H7 (cell line): ENCODE measurements at regions not wholly inside any gene's neighbourhood (a gene's known extent, or its start where the extent isn't known, plus 50 kb on each side); places are given as distances from the start of the nearest gene placed in this dataset.
A peak's percentile ranks its signal among the peaks of the same experiment; 100 is the strongest.
"Not testable (repeated sequence)": the region's sequence is repeated elsewhere in the genome, so short reads cannot be mapped to it uniquely, and the experiment has no call there.

Experiments
- DNase-seq: peaks from one replicate; pipeline ENCODE4 v3.0.0; 2012
- H3K27me3 ChIP-seq: 2 replicates; pipeline ENCODE4 v1.6.0; 2011; ENCODE audit warnings: mild to moderate bottlenecking, low read length; ENCODE audit not compliant: control insufficient read depth, insufficient read depth
- H3K36me3 ChIP-seq: replicated peaks from 2 replicates; pipeline ENCODE4 v1.5.1; 2011; ENCODE audit warnings: low read length; ENCODE audit not compliant: control insufficient read depth, insufficient read depth
- H3K4me3 ChIP-seq: 2 replicates; pipeline ENCODE4 v1.5.1; 2011; ENCODE audit warnings: low read depth, mild to moderate bottlenecking, control low read depth, low read length, moderate library complexity; ENCODE audit not compliant: insufficient read depth

DNA sequence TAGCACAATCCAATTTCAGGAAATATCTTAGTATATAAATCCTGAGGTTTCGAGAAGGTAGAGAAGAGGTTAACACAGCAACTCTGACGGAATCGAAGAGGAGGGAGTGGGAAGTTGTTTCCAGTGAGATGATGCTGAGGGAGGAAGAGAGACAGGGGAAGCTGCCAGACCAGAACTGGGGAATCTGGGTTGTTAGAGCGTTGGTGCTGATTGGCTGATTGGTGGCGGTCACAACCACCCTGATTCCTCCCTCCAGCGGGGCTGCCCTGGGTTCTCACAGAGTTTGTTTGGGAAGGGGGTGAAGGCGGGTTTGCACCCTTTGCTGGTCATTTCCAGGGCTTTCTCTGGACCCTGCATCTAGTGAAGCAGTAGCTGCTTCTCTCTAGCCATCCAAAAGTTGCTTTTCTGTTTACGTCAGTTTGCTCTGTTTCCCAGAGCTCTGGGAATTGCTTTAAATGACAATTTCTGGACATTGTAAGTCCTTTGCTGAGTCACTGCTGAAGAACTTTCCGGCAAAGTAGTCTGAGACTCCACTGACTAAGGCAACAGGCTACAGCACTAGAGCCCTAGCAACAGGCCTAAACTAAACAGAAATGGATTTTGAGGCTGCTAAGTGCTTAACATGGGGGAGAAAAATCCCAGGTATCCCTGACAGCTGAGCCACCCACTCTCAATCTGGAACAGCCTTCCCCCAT lies 90.1 kb downstream of the TENT5C start:
- no peaks in the 10 kb centered on the region for H3K27me3 ChIP-seq
- H3K4me3 ChIP-seq: no peak overlapping the region
- no peaks in the 10 kb centered on the region for H3K36me3 ChIP-seq
- DNase-seq: no peak

DNA sequence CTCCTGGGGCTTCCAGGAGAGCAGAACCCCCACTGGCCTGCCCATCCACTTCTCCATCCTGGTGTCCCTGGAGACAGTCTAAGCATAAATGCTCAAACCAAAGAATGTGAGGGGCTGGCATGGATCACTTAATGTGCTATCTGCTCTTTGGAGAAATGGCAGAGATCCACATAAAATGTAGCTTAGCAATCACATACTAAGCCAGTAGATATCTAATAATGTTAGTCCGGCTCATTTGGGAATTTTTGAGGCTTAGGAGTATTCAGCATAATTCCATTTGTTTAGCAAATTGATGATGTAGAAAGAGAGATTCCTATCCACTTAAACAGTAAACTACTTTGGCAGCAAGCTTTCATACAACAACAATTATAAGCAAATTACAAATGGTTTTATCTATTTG lies 90.7 kb downstream of the TENT5C start:
- Histone ChIP-seq H3K27me3 (no peaks in the 10 kb centered on the region), H3K36me3 (no peaks in the 10 kb centered on the region), H3K4me3 (no peak overlapping the region)
- DNase-seq: no peak

DNA sequence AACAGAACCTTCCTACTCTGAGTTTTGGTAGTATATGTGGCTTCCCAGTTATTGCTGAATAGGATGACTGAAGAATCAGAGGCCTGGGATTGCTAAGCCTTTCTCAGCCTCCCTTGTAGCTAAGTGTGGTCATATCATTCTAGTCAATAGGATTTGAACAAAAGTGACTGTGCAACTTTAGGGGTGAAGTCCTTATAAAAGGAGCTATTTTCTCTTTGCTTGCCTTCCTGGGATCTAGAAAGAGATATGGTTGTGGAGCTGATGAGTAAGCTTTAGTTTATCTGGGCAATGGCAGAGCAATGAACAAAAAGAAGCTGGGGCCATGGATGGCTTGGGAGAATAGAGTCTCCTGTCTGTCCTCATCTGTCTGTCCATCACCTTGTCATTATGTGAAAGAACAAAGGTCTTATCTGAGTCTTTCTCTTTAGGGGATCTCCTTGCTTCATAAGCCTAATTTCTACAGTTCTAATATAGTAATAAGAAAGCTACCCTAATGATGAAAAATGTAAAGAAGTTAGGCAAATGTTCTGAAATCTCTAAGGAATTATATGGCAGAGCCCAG lies 91.5 kb downstream of the TENT5C start:
- DNase-seq: no peak
- no peaks in the 10 kb centered on the region for H3K36me3 ChIP-seq
- no peak overlapping the region for H3K4me3 ChIP-seq
- H3K27me3 ChIP-seq: no peaks in the 10 kb centered on the region

DNA sequence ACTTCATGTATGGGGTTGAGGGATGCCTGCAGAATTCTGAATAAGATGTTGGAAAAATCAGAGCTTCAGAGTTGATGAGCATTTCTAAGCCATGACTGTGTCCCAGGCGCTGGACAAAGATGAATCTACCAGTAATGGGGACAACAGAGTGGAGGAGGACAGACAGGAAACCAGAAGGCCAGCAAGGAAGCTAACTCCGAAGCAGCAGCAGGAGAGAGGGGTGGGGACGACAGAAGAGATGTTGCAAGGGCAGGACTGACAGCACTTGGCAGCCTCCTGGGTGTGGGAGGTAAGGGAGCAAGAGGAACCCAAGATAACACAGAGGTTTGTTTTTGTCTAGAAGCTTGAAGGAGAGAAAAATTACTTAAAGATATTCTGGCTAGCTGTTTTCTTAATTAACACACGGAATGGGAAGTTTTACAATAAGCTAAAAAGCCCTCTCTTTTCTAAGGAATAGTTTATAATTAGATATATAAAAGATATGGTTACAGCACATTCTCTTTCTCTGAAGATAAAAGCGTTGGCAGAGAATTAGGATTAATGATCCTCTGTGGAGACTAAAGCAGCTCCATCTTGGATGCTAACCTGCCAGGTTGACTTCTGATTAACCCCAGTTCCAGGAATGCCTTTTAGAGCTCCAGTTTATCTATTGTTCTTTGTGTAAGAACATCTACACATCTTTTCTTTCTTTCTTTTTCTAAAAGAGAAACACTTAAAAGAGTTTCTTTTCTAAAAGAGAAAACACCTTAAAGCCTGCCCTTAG lies 92.7 kb downstream of the TENT5C start:
- Histone ChIP-seq H3K4me3 (no peak overlapping the region), H3K27me3 (no peaks in the 10 kb centered on the region), H3K36me3 (no peaks in the 10 kb centered on the region)
- DNase-seq: no peak

DNA sequence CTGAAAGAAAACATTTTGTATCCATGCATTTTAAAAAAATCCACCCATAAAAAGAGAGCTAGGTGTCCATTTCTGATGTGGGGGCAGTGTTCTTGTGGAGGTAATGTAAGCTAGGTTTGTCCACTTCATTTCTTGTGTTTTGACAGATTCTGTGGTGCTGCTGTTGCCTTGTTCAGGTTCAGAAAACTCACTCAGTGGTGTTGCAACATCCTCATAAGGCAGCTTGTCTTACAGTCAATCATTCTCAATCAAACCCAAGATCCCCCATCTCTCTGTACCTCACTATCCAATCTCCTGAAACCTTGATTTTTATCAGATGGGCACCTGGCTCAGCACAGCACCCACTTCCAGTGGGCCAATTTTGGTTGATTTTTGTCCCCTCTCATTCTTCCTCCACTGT lies 94.1 kb downstream of the TENT5C start:
- no peaks in the 10 kb centered on the region for H3K27me3 ChIP-seq
- no peak overlapping the region for H3K4me3 ChIP-seq
- no peak for DNase-seq
- H3K36me3 ChIP-seq: no peaks in the 10 kb centered on the region

DNA sequence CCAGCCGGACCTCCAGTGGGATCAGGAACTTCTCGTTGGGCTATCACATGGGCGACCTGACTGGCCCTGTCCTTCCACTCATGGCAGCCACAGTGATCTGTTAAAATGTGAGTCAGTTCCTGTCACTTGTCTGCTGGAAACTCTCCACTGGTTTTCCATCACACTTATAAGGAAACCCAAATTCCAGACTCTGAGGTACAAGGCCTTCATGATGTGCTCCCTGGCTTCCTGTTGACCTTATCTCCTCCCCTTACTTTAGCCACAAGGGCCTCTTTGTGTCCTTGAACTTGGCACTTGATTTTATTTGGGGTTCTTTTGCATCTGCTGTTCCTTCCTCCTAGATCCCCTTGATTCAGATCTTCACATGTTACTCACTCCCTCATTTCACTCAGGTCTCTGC lies 96.8 kb downstream of the TENT5C start:
- H3K36me3 ChIP-seq: no peaks in the 10 kb centered on the region
- DNase-seq: no peak
- no peaks in the 10 kb centered on the region for H3K27me3 ChIP-seq
- H3K4me3 ChIP-seq: no peak overlapping the region

DNA sequence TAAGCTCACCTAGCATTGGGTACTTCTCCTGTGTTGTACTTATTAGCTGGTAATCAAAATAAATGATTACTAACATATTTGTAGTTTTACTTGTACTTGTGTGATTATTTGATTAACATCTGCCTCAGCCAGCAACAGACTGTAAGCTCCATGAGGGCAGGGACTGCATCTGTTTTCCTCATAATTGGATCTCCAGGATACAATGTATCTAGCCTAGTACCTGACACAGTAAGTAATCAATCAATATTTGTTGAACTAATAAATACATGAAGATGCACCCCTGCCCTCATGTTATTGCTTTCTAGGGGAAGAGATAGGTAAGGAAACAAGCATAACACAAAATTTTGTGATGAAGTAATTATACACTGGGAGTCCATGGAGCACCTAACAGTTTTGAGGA lies 101.5 kb downstream of the TENT5C start:
- Histone ChIP-seq H3K4me3 (no peak overlapping the region), H3K27me3 (no peaks in the 10 kb centered on the region; the same call in 1 of the 2 replicates), H3K36me3 (no peaks in the 10 kb centered on the region)
- no peak for DNase-seq

DNA sequence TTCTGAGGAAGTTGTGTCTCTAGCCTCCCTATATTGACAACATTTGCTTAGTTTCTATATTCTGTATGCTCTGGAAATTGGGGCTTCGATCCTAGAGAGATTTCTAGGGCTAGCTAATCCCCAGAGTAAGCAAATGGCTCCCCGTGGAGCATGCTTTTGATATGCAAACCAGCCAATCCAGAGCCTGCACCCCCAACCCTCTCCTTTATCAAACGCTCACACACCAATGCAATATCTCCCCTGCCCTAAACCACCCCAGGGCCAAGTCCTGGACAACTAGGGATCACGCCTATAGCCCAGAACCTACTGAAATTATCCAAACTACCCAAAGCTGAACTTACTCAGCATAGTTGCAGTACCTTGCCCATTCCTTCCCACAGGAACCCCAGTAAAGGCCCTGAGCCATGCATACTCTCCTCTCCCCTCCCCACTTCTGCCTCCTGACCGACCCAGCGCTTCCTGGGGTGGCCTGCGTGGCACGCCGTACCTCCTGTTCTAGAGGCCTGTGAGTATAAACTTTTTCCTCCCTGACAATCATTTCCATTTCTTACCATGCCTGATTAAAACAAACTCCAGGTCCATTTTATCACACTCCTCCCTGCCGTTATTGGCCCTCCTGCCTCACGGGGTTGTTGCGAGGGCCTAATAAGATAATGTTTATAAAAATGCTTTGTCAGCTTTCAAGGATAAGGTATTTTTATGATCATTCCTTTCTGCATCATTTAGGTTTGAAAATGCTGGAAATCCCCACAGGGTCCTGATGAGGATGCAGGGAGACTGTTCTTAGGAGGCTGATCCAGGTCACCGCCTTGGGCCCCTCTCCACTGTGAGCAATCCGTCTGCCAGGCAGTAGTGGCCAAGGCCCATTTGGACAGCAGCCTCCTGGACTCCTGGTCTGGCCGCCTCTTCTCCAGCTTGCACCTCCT lies 102.7 kb downstream of the TENT5C start:
- no peaks in the 10 kb centered on the region for H3K36me3 ChIP-seq
- no peak overlapping the region for H3K4me3 ChIP-seq
- H3K27me3 ChIP-seq: no peaks in the 10 kb centered on the region; the same call in 1 of the 2 replicates
- DNase-seq: peak; percentile 52

DNA sequence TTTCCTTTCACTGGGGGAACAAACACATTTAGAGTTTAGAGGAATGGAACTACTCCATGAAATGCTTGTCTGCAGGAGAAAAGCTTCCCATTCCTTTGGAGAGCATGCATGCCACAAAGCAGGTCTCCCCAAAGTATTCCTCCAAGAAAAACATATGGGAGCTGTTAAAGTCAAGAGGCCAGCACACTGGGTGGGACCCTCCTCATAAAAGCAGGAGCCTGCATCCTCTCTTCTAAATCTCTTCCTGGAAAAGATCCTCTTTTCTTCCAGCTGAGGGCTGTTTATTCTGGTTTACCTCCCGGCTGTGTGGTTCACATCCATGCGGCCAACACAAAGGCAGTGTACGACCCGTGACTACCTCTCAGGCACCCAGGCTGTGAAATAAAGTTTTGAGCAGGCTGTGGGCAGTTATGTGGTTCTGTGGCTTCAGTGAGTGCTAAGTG lies 103.4 kb downstream of the TENT5C start:
- H3K27me3 ChIP-seq: no peaks in the 10 kb centered on the region; the same call in 1 of the 2 replicates
- H3K4me3 ChIP-seq: no peak overlapping the region
- no peaks in the 10 kb centered on the region for H3K36me3 ChIP-seq
- no peak for DNase-seq

DNA sequence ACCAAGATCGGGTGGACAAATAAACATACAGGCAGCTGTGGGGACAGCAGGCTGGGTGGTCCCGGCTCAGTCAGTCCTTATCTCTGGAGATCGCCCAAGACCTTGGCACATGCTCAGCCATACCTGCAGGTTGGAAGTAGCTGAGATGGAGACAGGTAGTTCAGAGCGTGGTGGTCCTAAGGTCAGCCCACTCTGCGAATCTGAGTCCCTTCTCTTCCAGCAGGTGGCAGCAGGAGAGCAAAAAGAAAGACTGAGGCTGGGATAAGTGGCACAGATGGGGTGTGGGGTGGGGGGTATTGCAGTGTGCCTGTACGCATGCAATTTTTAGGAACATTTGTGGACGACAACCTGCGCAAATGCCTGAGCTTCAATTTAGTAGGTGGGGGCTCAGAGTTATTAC lies 104.9 kb downstream of the TENT5C start:
- Histone ChIP-seq H3K27me3 (no peaks in the 10 kb centered on the region; the same call in 1 of the 2 replicates), H3K4me3 (no peak overlapping the region), H3K36me3 (no peaks in the 10 kb centered on the region)
- DNase-seq: peak; percentile 50

DNA sequence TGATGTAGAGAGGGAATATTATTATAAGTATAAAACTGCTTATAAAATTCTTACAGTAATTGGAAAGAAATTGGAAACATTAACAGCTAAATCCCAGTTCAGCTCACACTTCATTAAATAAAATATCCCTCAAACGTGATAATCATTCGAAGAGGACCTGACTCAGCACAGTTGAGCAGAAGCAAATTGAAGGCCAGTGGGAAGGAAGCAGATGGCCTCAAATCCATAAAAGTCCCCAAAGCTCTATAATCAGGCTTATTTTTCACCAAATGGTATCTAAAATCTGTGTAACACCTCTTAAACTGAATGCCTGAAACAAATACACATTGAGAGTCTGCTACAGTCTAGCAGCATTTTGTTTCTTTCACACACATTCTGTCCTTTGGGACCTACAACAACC lies 106.8 kb downstream of the TENT5C start:
- Histone ChIP-seq H3K4me3 (no peak overlapping the region), H3K27me3 (no peaks in the 10 kb centered on the region; the same call in 1 of the 2 replicates), H3K36me3 (no peaks in the 10 kb centered on the region)
- no peak for DNase-seq

DNA sequence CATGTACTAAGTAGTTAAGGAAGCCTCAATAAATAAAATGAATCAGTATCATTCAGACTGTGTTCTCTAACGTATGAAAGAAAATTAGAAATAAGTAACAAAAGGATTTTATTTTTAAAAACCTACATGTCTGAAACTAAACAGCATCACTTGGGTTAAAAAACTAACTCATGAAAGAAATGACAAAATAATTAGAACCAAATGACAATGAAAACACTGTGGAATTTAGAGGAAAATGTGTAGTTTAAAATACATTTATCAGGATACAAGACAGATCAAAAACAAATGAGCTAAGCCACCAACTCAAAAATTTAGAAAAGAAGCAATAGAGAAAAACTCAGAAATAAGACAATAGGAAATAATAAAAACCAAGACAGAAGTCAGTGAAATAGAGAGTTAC lies 108.7 kb downstream of the TENT5C start:
- Histone ChIP-seq H3K36me3 (no peaks in the 10 kb centered on the region), H3K27me3 (no peaks in the 10 kb centered on the region; the same call in 1 of the 2 replicates), H3K4me3 (no peak overlapping the region)
- DNase-seq: no peak

DNA sequence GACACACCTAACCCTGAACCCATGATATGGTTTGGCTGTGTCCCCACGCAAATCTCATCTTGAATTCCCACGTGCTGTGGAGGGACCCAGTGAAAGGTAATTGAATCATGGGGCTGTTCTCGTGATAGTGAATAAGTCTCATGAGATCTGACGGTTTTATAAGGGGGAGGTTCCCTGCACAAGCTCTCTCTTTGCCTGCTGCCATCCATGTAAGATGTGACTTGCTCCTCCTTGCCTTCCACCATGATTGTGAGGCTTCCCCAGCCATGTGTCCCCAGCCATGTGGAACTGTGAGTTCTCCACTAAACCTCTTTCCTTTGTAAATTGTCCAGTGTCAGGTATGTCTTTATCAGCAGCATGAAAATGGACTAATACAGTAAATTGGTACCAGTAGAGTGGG lies 110.2 kb downstream of the TENT5C start:
- DNase-seq, H3K4me3 ChIP-seq, H3K36me3 ChIP-seq, H3K27me3 ChIP-seq: not testable (repeated sequence)

DNA sequence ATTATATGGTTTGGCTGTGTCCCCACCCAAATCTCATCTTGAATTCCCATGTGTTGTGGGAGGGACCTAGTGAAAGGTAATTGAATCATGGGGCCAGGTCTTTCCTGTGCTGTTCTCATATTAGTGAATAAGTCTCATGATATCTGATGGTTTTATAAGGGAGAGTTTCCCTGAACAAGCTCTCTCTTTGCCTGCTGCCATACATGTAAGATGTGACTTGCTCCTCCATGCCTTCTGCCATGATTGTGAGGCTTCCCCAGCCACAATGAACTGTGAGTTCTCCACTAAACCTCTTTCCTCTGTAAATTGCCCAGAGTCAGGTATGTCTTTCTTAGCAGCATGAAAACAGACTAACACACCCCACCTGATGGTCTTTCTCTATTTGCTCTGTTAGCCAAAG lies 112.1 kb downstream of the TENT5C start:
- not testable (repeated sequence) for H3K4me3 ChIP-seq, H3K27me3 ChIP-seq, DNase-seq, H3K36me3 ChIP-seq
